Hematopoietic multipotent progenitor cell treated with erythropoietin and hydrocortisone succinate and interleukin-3 and kit ligand, for 17 days (in vitro differentiated cells): ENCODE measurements at regions not wholly inside any gene's neighbourhood (a gene's known extent, or its start where the extent isn't known, plus 50 kb on each side); places are given as distances from the start of the nearest gene placed in this dataset.
"Not testable (repeated sequence)": the region's sequence is repeated elsewhere in the genome, so short reads cannot be mapped to it uniquely, and the experiment has no call there.

Experiments used
- DNase-seq: peaks from one replicate; pipeline ENCODE4 v3.0.0-alpha.2; 2015; ENCODE audit warnings: low spot score

- DNase-seq = no peak
Observed at GRCh38 chr5:1983401-1983800, 100.7 kb upstream of the IRX4 start.

DNA sequence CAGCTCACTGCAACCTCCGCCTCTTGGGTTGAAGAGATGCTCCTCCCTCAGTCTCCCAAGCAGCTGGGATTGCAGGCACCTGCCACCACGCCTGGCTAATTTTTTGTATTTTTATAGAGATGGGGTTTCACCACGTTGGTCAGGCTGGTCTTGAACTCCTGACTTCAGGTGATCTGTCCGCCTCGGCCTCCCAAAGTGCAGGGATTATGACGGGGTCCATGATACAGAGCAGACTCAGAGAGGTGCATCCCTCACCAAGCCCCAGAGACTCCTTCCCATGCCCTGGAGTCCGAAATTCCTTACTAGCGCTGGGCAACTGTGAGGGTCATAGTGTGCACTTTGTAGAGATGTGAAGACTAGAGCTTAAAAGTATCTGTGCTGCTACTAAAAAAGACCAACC lies 99.8 kb upstream of the IRX4 start:
- DNase-seq = not testable (repeated sequence)

GRCh38 chr5:1975898-1976765 lies 93.4 kb upstream of the IRX4 start:
- no peak for DNase-seq

DNA sequence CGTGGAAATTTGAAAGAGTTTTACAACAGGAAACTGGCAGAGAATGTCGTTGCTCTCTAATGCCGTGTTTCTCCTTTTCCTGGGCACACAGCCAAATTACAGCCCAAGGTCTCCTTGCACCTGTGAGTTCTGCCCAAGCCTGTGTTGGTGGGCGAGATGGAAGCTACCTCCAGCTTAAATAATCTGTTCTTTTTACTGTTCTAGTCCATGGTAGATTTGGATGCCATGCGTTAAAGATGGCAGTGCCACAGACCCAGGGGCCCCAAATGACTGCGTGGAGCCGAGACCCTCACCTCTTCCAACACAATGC lies 92.6 kb upstream of the IRX4 start:
- no peak for DNase-seq

- DNase-seq = no peak
Observed at GRCh38 chr5:1974501-1975405, 92.0 kb upstream of the IRX4 start.

DNA sequence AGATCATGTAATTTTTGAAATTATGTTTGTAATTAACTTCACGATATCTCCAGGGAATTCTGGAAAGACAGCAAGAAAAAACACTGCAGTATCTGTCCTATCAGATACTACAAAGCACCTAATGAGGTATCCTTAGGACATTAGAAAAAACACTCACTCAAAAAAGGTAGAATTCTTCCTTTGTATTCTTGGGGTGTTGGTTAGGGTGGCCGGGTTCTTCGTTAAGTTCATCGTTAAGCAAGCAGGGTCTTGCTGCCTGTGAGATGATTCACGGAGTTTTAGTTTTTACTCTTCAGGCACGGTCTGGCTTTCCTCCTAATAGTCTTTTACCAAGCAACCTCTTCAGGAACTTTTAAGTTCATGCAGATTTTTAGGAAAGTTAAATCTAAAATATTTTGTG lies 91.4 kb upstream of the IRX4 start:
- DNase-seq = no peak

DNA sequence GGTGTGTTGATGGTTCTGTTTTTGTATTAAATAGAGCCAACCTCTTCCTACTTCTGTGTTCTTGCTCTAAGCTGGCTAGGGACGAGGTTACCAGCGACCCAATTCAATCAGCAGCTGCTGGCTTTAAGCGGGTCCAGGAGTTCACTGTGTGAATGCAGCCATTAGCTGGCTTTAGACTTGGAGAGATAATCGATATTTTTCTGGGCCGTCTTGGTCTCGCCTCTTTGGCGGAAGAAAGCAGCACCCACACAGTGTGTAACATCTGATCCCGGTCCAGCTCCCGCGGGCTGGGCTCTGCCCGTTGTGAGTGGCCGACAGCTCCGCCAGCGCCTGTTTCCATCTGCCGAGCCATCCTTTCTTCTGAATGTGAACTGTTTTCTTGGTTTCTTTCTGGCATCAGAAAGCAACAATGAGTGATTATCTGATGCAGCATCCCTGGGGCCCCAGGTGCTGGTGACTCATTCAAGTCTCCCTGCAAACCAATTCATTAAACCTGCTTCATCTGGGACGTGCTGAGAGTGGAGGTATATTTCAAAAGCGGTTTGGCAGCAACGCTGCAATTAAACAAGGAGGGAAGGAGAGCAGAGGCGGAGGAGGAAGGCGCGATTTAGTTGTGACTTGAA lies 90.8 kb upstream of the IRX4 start:
- no peak for DNase-seq

DNA sequence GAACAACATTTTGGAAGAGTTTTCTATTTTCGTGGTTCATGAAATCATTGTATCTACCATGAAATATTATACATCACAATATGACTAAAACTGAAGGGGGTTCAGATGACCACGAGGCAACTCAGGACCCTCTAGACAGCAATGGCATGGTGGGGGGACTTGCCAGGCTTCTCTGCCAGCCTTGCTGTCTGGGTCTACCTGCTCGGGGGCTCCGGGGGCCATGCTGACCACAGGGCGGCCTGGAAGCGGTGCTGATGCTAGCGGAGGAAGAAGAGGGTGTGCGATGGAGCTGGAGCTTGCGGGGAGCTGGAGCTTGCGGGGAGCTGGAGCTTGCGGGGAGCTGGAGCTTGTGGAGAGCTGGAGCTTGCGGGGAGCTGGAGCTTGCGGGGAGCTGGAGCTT lies 89.2 kb upstream of the IRX4 start:
- no peak for DNase-seq

DNA sequence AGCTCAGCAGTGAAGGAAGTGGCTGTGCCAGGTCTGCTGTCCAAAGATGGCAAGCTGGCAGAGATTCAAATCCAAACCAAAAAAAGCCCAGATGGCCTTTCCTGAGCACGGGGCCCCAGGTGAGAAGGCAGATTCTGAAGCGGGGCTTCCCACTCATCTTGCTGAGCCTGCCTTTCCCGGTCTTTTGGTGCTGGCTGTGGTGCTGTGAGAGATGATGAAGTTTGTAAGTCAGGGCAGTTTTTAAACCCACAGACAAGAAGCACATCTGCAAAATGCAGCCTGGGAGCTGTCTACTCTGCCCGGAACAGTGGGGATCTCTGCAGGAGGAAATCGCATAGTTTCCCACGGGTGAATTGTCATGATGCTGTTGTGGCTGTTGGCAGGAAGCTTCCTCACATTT lies 85.0 kb upstream of the IRX4 start:
- DNase-seq = no peak

DNA sequence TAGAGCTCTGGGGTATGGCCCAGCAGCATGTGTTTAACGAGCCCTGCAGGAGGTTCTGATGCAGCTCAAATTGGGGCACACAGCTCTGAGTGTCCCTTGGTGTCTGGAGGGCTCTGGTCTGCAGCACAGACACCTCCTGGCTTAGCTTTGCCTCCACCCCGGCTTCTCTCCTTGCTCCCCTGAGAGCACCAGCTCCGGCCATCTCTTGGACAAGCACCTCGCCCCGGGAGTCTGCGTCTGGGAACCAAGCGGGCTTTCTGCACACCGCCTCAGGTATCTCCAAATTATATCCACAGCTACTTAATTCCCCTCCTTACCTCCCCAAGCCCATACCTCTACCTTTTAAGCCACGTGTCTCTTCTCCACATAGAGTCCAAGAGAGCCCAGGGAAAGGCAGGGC lies 83.7 kb upstream of the IRX4 start:
- DNase-seq = no peak

DNA sequence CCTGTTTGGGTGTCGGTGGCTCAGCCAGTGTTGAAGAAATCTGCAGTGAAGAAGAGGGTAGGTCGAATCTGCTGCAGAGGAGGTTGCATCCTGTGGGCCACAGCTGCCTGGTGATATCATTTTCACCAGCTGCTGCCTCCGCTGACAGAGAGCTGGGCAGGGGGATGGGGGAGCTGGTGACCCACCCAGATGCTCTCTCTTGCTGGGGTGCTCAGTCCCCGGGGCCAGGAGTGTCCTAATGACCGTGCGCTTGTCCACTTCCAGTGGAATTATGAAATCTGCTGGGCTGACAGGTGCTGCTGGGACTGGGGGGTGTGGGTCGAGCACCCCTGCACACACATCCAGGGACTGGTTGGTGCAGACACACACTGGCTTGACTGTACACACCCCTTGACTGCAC lies 83.2 kb upstream of the IRX4 start:
- DNase-seq = no peak

- no peak for DNase-seq
Observed at GRCh38 chr5:1963941-1964451, 81.3 kb upstream of the IRX4 start.

GRCh38 chr5:1963358-1963757 lies 80.6 kb upstream of the IRX4 start:
- DNase-seq = no peak

- DNase-seq = no peak
Observed at GRCh38 chr5:1962619-1963355, 80.1 kb upstream of the IRX4 start.

GRCh38 chr5:1961952-1962595 lies 79.3 kb upstream of the IRX4 start:
- no peak for DNase-seq

- no peak for DNase-seq
Observed at GRCh38 chr5:1961304-1961946, 78.7 kb upstream of the IRX4 start.

DNA sequence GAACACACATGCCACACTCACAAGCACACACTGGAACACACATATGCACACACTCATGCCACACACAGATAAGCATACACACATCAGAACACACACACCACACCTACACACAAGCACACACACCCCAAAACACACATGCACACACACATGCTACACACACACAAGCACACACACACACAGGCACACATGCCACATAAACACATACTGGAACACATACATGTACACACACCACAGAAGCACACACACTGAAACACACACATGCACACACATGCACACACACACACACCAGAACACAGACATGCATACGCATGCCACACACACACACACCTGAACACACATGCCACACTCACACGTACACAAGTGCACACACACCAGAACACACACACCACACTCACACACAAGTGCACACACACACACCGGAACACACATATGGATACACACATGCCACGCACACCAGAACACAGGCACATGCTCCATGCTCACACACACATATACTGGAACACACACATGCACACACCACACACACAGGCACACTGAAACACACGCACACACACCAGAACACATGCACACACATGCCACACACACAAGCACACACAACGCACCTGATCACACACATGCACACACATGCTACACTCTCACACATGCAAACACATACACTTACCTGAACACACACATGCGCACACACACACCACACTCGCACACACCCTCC lies 78.0 kb upstream of the IRX4 start:
- DNase-seq = no peak

DNA sequence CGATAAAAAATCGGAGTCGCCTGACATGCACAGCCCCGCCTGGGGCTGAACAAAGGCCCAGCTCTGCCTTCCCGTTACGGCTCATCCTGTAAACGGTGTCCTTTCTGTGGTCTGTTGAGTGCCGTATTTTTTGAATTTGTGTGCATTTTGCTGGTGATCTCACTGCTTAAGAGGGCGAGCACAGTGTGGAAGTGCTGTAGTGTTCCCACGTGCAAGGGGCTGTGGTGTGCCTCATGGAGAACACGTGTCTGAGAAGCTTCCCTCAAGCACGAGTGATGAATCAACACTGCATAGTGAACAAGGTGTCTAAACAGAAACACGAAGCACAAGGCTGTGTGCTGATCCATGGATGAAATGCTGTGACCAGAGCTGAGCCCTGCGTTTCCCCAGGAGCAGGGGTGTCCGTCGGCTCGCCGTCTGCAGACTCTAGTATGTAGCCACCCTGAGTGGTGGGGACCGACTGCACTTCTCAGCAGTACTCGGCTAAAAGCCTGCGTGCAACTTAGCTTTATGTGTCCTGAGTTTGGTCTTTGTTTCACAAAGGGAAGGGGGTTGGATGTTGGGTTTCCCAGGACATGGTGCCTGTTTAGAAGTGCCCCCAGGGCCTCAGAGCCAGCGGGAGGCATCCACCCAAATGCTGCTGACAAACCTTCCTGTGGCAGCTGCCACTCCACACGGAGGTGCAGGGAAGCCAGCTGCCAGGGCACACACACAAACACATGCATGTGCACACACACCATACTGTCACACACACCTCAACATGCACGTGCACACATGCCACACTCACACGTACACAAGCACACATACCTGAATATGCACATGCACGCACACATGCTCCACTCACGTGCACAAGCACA lies 77.2 kb upstream of the IRX4 start:
- DNase-seq = no peak

- DNase-seq = no peak
Observed at GRCh38 chr5:1959231-1959630, 76.5 kb upstream of the IRX4 start.
